ENCODE measurements at regions not wholly inside any gene's neighbourhood (a gene's known extent, or its start where the extent isn't known, plus 50 kb on each side); places are given as distances from the start of the nearest gene placed in this dataset.

DNA sequence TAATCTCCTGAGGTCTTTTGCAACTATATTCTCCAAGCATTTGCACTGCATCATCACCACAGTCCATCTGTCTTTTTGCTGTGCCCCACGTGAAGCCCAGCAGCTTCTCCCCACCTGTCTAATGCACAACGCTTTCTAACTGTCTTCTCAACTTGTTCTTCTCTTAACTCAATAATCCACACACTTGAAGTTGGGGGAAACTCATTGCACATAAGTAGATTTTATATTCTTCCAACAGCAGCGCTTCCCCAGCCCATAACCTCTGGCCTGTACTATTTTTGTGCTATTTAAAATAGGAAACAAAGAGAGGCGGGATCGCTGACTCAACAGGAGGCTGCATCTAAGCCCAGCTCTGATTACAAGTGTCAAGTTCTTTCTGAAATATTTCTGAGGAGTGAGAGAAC lies 226.7 kb downstream of the GXYLT1 start:
- no peak overlapping the region for H3K18ac ChIP-seq (ENCODE audit: low read depth, low read length)
- dilution Hi-C loops (cut with HindIII; ENCODE audit: low sequenced_read_pairs, unreplicated experiment) = no loop called here
- no peak for ATAC-seq (ENCODE audit: low read depth)
- in situ Hi-C loops (cut with MboI; ENCODE audit: low sequenced_read_pairs) = no loop called here
- no peak for DNase-seq
- WGBS, 2 experiments (ENCODE audit: extremely low coverage in 2 of 2, insufficient read length in 1 of 2) = no CpG with 5 or more reads among the region's 5 CpGs
- no peak overlapping the region for H3K4me2 ChIP-seq (ENCODE audit: low read depth, low read length)
- no peak overlapping the region for H3K14ac ChIP-seq (replicated peaks; ENCODE audit: low read depth, low read length)
- H3K56ac ChIP-seq (ENCODE audit: extremely low read depth, insufficient read depth, low read length) = no peak overlapping the region
- no peak overlapping the region for H3K27ac ChIP-seq (ENCODE audit: insufficient read depth, low read length)
- H3K23ac ChIP-seq (ENCODE audit: low read depth, low read length) = no peak overlapping the region
- POLR2A ChIA-PET (ENCODE audit: unreplicated experiment) = no interaction called here
- intact Hi-C loops (cut with micrococcal nuclease) = no loop called here
- H3K4me1 ChIP-seq (ENCODE audit: control insufficient read depth, insufficient read depth, low read length) = no peaks in the 10 kb centered on the region
- no peaks in the 10 kb centered on the region for H3K79me1 ChIP-seq (ENCODE audit: low read depth in 1 of 2, low read length in 2 of 2)
- no peak overlapping the region for H4K91ac ChIP-seq (ENCODE audit: insufficient read depth, low read depth, low read length)
- no peaks in the 10 kb centered on the region for H3K36me3 ChIP-seq (ENCODE audit: control insufficient read depth, insufficient read depth, low read length)
- H4K5ac ChIP-seq (ENCODE audit: low read depth, low read length) = no peak overlapping the region
- no peaks in the 10 kb centered on the region for H3K27me3 ChIP-seq (ENCODE audit: control insufficient read depth, insufficient read depth, low read length)
- no peak overlapping the region for H2BK15ac ChIP-seq (ENCODE audit: low read depth, low read length)
- no peak overlapping the region for H3K9ac ChIP-seq (ENCODE audit: low read depth, low read length)
- no peaks in the 10 kb centered on the region for H3K9me1 ChIP-seq (ENCODE audit: insufficient read depth, low read length)
- TF ChIP-seq, protein P1, sequence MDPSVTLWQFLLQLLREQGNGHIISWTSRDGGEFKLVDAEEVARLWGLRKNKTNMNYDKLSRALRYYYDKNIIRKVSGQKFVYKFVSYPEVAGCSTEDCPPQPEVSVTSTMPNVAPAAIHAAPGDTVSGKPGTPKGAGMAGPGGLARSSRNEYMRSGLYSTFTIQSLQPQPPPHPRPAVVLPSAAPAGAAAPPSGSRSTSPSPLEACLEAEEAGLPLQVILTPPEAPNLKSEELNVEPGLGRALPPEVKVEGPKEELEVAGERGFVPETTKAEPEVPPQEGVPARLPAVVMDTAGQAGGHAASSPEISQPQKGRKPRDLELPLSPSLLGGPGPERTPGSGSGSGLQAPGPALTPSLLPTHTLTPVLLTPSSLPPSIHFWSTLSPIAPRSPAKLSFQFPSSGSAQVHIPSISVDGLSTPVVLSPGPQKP (IDR thresholded peaks at IDR 0.05; ENCODE audit: borderline replicate concordance, low read depth, low read length) = no peak
- TF ChIP-seq RFX5 (IDR thresholded peaks at IDR 0.05; ENCODE audit: low read depth, low read length) = no peak
- TF ChIP-seq SMC3 (IDR thresholded peaks at IDR 0.05; ENCODE audit: low read depth, low read length) = no peak
- TF ChIP-seq POLR2A (IDR thresholded peaks at IDR 0.05; ENCODE audit: low read depth, low read length) = no peak
- TF ChIP-seq MAZ (IDR thresholded peaks at IDR 0.05; ENCODE audit: borderline replicate concordance, low read depth, low read length) = no peak
- no peak for TF ChIP-seq MXI1 (IDR thresholded peaks at IDR 0.05; ENCODE audit: borderline replicate concordance, low read depth, low read length)
- no peak for TF ChIP-seq BHLHE40 (IDR thresholded peaks at IDR 0.05; ENCODE audit: low read depth, low read length)
- no peak for TF ChIP-seq RAD21 (IDR thresholded peaks at IDR 0.05; ENCODE audit: low read length)
- TF ChIP-seq, protein P2, sequence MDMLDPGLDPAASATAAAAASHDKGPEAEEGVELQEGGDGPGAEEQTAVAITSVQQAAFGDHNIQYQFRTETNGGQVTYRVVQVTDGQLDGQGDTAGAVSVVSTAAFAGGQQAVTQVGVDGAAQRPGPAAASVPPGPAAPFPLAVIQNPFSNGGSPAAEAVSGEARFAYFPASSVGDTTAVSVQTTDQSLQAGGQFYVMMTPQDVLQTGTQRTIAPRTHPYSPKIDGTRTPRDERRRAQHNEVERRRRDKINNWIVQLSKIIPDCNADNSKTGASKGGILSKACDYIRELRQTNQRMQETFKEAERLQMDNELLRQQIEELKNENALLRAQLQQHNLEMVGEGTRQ (IDR thresholded peaks at IDR 0.05; ENCODE audit: low read depth, low read length) = no peak
- TF ChIP-seq, protein P3, sequence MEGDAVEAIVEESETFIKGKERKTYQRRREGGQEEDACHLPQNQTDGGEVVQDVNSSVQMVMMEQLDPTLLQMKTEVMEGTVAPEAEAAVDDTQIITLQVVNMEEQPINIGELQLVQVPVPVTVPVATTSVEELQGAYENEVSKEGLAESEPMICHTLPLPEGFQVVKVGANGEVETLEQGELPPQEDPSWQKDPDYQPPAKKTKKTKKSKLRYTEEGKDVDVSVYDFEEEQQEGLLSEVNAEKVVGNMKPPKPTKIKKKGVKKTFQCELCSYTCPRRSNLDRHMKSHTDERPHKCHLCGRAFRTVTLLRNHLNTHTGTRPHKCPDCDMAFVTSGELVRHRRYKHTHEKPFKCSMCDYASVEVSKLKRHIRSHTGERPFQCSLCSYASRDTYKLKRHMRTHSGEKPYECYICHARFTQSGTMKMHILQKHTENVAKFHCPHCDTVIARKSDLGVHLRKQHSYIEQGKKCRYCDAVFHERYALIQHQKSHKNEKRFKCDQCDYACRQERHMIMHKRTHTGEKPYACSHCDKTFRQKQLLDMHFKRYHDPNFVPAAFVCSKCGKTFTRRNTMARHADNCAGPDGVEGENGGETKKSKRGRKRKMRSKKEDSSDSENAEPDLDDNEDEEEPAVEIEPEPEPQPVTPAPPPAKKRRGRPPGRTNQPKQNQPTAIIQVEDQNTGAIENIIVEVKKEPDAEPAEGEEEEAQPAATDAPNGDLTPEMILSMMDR (conservative IDR thresholded peaks at IDR 0.05; ENCODE audit: low read depth, low read length) = no peak
- no peak for TF ChIP-seq RCOR1 (IDR thresholded peaks at IDR 0.05; ENCODE audit: insufficient replicate concordance, low read length)
- TF ChIP-seq CHD1 (IDR thresholded peaks at IDR 0.05; ENCODE audit: low read depth, low read length) = no peak
- no peak for TF ChIP-seq FOS (IDR thresholded peaks at IDR 0.05; ENCODE audit: low read depth, low read length)
- no peak for TF ChIP-seq NFE2L2 (IDR thresholded peaks at IDR 0.05; ENCODE audit: low read depth, low read length)
- no peak for TF ChIP-seq MAFK (IDR thresholded peaks at IDR 0.05; ENCODE audit: low read depth, low read length)
- TF ChIP-seq CEBPB (IDR thresholded peaks at IDR 0.05; ENCODE audit: low read depth, low read length) = no peak
- no peak overlapping the region for H2BK5ac ChIP-seq (ENCODE audit: low read depth, low read length, poor library complexity, severe bottlenecking)
- CTCF ChIA-PET = no interaction called here
- H4K8ac ChIP-seq (ENCODE audit: low read depth in 2 of 2, low read length in 2 of 2) = no peak overlapping the region
- H3K4ac ChIP-seq (ENCODE audit: low read depth, low read length) = no peak overlapping the region
- H2BK20ac ChIP-seq (ENCODE audit: low read depth, low read length) = no peak overlapping the region
- H2AFZ ChIP-seq (replicated peaks; ENCODE audit: low read length, poor library complexity) = no peak overlapping the region
- no peak overlapping the region for H2BK120ac ChIP-seq (ENCODE audit: low read depth, low read length)
- no peaks in the 10 kb centered on the region for H3K9me3 ChIP-seq (ENCODE audit: control insufficient read depth, insufficient read depth, low read length)
- BruUV-seq (replicated peaks) = no TSS peak
- H3K4me3 ChIP-seq (ENCODE audit: insufficient read depth, low read depth, low read length) = no peak overlapping the region
- H4K20me1 ChIP-seq (ENCODE audit: insufficient read depth, low read length) = no peaks in the 10 kb centered on the region
- H2AK5ac ChIP-seq (ENCODE audit: low read depth, low read length) = no peak overlapping the region
- H2AK9ac ChIP-seq (replicated peaks; ENCODE audit: low read depth, low read length, poor library complexity) = no peak overlapping the region

Measured in IMR-90 (cell line).